ENCODE measurements at regions not wholly inside any gene's neighbourhood (a gene's known extent, or its start where the extent isn't known, plus 50 kb on each side); places are given as distances from the start of the nearest gene placed in this dataset.

- DNase-seq (ENCODE audit: extremely low read depth in 1 of 4, low spot score in 3 of 4) = no peak
- no peaks in the 10 kb centered on the region for H3K9me1 ChIP-seq (ENCODE audit: control insufficient read depth, insufficient read depth, low read length)
- H3K4me3 ChIP-seq = no peak overlapping the region
- ChIA-PET CTCF (ENCODE audit: low intra/inter-chr PET ratio) (no interaction called here), POLR2A (interaction anchor here (0.6 kb wide), 1 partner anchor 506 kb away, joined by 3 read pairs; no protein-coding TSS in a partner anchor)
- H4K20me1 ChIP-seq (replicated peaks; ENCODE audit: control insufficient read depth, insufficient read depth, low read length) = no peaks in the 10 kb centered on the region
- BruUV-seq (replicated peaks) = no TSS peak
- no peak for FAIRE-seq
- no peak for TF ChIP-seq ZNF280B (CRISPR knock-in tag; IDR thresholded peaks at IDR 0.05)
- no peak for TF ChIP-seq PREB (CRISPR knock-in tag; IDR thresholded peaks at IDR 0.05)
- no peak for TF ChIP-seq ARID2 (IDR thresholded peaks at IDR 0.05)
- TF ChIP-seq, protein P1, sequence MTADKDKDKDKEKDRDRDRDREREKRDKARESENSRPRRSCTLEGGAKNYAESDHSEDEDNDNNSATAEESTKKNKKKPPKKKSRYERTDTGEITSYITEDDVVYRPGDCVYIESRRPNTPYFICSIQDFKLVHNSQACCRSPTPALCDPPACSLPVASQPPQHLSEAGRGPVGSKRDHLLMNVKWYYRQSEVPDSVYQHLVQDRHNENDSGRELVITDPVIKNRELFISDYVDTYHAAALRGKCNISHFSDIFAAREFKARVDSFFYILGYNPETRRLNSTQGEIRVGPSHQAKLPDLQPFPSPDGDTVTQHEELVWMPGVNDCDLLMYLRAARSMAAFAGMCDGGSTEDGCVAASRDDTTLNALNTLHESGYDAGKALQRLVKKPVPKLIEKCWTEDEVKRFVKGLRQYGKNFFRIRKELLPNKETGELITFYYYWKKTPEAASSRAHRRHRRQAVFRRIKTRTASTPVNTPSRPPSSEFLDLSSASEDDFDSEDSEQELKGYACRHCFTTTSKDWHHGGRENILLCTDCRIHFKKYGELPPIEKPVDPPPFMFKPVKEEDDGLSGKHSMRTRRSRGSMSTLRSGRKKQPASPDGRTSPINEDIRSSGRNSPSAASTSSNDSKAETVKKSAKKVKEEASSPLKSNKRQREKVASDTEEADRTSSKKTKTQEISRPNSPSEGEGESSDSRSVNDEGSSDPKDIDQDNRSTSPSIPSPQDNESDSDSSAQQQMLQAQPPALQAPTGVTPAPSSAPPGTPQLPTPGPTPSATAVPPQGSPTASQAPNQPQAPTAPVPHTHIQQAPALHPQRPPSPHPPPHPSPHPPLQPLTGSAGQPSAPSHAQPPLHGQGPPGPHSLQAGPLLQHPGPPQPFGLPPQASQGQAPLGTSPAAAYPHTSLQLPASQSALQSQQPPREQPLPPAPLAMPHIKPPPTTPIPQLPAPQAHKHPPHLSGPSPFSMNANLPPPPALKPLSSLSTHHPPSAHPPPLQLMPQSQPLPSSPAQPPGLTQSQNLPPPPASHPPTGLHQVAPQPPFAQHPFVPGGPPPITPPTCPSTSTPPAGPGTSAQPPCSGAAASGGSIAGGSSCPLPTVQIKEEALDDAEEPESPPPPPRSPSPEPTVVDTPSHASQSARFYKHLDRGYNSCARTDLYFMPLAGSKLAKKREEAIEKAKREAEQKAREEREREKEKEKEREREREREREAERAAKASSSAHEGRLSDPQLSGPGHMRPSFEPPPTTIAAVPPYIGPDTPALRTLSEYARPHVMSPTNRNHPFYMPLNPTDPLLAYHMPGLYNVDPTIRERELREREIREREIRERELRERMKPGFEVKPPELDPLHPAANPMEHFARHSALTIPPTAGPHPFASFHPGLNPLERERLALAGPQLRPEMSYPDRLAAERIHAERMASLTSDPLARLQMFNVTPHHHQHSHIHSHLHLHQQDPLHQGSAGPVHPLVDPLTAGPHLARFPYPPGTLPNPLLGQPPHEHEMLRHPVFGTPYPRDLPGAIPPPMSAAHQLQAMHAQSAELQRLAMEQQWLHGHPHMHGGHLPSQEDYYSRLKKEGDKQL (CRISPR knock-in tag; IDR thresholded peaks at IDR 0.05; ENCODE audit: borderline replicate concordance) = no peak
- TF ChIP-seq ZNF224 (CRISPR knock-in tag; IDR thresholded peaks at IDR 0.05) = no peak
- TF ChIP-seq COPS2 (conservative IDR thresholded peaks at IDR 0.05) = no peak
- TF ChIP-seq E2F5 (CRISPR knock-in tag; IDR thresholded peaks at IDR 0.05) = no peak
- TF ChIP-seq FOSL1 (tag; conservative IDR thresholded peaks at IDR 0.05) = no peak
- TF ChIP-seq USF1 (CRISPR knock-in tag; IDR thresholded peaks at IDR 0.05) = no peak
- no peak for TF ChIP-seq OTX1 (CRISPR knock-in tag; IDR thresholded peaks at IDR 0.05)
- TF ChIP-seq TAF15 (IDR thresholded peaks at IDR 0.05; ENCODE audit: low read depth, low read length) = no peak
- TF ChIP-seq POLR2AphosphoS5 (IDR thresholded peaks at IDR 0.05; ENCODE audit: control insufficient read depth, insufficient read depth, low read depth, low read length) = no peak
- intact Hi-C loops (cut with micrococcal nuclease) = no loop called here
- H3K36me3 ChIP-seq (ENCODE audit: control insufficient read depth, insufficient read depth, low read length) = no peaks in the 10 kb centered on the region
- H3K9me3 ChIP-seq (replicated peaks; ENCODE audit: control insufficient read depth, insufficient read depth, low read depth, low read length) = no peaks in the 10 kb centered on the region
- H3K4me2 ChIP-seq (ENCODE audit: insufficient read depth, low read length) = no peak overlapping the region
- no peak overlapping the region for H2AFZ ChIP-seq (ENCODE audit: low read depth, low read length)
- H3K79me2 ChIP-seq (ENCODE audit: control insufficient read depth, insufficient read depth, low read length) = no peaks in the 10 kb centered on the region
- no peaks in the 10 kb centered on the region for H3K4me1 ChIP-seq (replicated peaks in 1 of 2; ENCODE audit: control insufficient read depth in 2 of 2, insufficient read depth in 2 of 2, low read length in 2 of 2)
- no peak overlapping the region for H3K27ac ChIP-seq (ENCODE audit: extremely low read depth, low read depth, low read length)
- 0% methylated on average over 2 of the region's 2 CpGs for WGBS (ENCODE audit: insufficient coverage, low coverage, missing lambda C conversion rate)
- no peaks in the 10 kb centered on the region for H3K27me3 ChIP-seq (ENCODE audit: control insufficient read depth in 2 of 2, insufficient read depth in 2 of 2, low read length in 2 of 2)
- H3K9ac ChIP-seq (ENCODE audit: insufficient read depth in 1 of 2, low read depth in 2 of 2, low read length in 2 of 2) = no peak overlapping the region
- in situ Hi-C loops (cut with MboI) = no loop called here
- no peak for ATAC-seq
These were observed 121.9 kb downstream of the SLC16A9 start for GRCh38 chr10:59587756-59588140.
